Cerebellar cortex (tissue), 1 donor: ENCODE measurements at regions not wholly inside any gene's neighbourhood (a gene's known extent, or its start where the extent isn't known, plus 50 kb on each side); places are given as distances from the start of the nearest gene placed in this dataset.
"Not testable (repeated sequence)": the region's sequence is repeated elsewhere in the genome, so short reads cannot be mapped to it uniquely, and the experiment has no call there.

Experiments
- DNase-seq: peaks from one replicate; pipeline ENCODE4 v3.0.0-alpha.2; 2015; ENCODE audit warnings: low spot score

DNA sequence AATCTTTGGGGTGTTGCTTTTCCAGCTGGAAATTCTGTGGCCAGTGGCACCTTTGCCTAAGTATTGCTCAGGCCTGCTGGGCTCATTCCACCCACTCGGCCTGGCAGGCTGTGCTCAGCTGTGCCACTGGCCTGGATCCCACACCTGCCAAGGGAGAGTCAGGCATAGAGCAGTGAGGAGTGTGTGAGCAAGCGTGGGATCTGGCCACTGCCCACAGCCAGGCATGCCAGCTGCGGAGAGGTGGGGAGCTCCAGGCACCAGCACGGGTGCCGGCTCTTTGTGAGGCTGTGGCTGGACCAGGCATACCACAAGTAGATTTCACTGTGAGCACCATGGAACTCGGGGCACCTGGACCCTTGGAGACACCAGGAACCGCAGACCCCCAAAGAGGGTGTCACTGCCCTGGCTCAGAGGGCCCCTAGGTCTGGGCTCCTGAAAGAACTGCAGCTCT lies 118.1 kb upstream of the MAP2 start:
- DNase-seq: no peak

DNA sequence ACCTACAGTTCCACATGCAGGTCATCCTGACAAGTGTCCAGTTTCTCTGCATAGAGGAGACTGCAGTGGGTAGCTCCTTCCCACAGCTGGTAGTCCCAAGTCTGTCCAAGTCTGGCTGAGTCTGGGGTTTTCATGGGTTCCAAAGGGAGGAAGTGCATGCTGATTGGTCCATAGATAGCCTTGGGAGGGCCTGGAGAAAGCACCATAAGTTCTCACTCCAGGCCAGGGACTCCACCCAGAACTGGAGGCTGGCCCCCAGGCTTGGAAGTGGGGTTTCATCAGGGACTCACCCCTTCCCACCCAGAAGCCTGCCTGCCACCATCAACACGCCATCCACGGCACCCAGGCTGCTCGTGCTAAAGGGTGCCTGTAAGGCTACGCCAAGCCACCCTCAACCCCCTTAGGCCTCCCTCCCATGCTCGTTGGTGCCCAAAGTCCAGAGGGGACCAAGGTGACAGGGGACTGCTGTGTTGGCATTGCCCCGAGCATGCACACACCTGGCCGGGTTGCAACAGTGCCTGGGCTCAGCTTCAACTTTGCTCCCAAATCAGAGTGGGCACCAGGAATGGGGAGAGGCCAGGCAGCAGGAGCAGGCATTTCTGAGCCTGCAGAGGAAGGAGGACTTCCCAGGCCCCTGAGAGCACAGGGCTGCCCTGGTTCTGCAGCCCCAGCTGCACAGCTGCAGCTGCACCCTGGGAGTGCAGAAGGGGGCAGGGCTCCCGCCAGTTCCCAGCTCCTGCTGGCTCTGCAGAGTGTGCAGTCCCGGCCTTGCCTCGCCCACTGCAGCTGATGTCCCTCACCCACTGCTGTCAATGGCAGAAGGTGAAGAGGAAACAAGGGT lies 116.5 kb upstream of the MAP2 start:
- no peak for DNase-seq

DNA sequence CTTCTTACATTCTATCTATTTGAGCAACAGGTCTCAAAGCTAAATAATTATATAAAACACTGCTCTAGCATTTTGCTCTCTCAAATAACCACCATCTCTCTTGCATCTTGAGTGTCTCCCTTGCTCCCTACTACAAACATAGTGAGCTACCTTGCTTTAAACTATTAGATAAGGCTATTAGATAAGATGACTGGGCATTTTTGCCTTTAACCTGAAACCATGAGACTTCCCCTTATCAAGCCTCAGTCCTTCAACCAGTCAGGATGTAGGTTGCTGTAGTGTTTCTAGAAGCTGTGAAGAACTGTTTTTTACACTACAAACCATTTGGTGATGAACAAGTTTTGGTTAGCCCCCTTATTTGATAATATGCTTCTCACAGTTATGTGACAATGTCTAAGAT lies 115.4 kb upstream of the MAP2 start:
- DNase-seq: no peak

DNA sequence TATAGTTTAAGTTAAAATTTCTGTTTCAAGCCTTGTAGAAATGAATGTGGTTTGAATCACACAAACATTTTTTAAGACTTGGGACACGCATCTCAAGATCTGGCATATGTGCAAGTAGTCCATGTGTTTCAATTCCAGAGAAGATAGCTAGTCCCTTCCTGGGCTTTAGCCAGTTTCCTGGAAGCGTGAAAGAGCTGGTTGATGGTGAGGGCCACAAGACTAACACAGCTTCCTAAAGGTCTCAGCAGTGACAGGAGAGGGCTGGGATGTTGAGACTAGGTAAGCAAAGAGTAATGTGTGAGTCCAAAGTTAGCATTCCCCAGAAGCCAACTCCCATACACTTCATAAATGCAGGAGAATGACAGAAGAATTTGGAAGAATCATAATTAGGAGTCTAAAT lies 111.9 kb upstream of the MAP2 start:
- no peak for DNase-seq

DNA sequence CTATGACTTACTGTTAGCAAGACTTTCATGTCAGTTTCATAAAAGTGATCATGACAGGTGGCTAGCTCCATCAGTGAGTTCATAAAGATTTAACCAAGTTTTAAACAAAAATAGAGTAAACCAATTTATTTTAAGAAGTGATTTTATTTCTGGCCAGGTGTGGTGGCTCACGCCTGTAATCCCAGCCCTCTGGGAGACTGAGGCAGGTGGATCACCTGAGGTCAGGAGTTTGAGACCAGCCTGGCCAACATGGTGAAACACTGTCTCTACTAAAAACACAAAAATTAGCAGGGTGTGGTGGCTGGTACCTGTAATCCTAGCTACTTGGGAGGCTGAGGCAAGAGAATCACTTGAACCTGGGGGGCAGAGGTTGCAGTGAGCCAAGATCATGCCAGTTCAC lies 111.4 kb upstream of the MAP2 start:
- not testable (repeated sequence) for DNase-seq

DNA sequence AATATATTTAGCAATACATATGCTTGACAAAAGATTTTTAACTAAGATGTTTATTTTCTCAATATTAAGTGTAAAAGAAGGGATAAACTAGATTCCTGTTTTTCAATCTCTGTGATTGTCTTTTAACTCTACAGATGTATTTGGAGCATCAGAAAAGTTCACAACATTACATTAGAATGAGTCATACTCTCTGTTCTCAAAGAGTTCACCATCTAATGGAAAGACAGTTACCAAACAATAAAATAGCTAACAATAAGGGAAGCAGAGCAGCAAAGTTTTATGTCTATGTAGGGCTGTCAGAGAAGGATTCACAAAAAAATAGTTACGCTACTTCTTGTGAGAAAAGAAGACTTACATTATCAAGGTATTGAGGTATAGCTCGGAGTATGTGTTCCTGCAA lies 109.2 kb upstream of the MAP2 start:
- DNase-seq: no peak

DNA sequence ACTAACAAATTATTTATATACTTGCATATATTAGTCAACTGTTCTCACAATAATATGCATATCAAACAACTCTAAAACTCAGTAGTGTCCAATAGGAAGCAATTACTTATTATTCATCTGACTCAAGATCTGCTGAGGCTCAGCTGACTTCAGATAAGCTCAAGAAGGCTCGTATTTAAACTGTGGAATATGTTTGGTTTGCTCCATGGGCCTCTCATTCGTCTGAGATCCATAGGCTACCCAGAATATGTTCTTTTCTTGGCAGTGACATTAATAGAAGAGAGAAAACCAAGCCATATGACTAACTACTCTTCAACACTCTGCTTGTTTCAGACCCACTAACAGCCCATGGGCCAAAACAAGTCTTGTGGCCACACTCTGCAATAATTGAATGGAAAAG lies 107.7 kb upstream of the MAP2 start:
- no peak for DNase-seq

DNA sequence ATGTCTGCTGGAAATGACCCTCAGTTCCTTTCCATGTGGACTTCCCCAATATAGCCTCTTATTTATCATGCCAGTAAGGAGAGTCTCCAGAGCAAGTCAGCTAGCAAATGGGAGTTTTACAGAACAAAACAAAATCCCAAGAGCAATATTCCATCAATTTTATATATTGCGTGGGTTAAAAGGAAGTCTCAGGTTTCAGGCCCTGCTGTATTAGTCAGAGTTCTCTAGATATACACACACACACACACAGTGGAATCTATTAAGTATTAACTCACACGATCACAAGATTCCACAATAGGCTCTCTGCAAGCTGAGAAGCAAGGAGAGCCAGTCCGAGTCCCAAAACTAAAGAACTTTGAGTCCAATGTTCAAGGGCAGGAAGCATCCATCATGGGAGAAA lies 102.8 kb upstream of the MAP2 start:
- DNase-seq: no peak

DNA sequence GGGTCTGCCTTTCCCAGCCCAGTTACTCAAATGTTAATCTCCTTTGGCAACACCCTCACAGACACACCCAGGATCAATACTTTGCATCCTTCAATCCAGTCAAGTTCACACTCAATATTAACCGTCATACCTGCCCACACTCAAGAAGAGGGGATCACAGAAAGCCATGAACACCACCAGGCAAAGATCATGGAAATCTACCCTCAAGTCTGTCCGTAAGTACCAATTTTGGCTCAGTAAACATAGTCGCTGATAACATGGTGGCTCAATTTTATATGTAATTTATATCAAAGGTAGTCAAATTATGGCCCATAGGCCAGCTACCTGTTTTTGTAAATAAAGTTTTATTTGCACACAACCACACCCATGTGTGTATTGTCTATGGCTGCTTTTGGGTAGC lies 102.3 kb upstream of the MAP2 start:
- no peak for DNase-seq

DNA sequence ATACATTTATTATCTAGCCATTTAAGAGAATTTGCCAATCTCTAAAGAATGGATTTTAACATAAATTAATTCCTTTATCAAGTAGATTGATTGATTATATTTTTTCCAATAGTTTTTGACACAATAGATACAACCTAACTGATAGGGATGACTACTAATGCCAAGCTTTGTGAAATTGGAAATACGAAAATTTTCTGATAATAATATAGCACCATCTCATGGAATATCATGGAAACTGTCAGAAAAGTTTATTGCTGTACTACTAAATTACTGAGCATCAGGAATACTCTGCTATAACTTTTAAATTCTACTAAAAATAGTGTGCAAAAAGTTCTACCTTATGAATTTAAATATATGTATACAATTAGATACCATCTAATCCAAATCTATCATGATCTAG lies 101.8 kb upstream of the MAP2 start:
- DNase-seq: no peak

DNA sequence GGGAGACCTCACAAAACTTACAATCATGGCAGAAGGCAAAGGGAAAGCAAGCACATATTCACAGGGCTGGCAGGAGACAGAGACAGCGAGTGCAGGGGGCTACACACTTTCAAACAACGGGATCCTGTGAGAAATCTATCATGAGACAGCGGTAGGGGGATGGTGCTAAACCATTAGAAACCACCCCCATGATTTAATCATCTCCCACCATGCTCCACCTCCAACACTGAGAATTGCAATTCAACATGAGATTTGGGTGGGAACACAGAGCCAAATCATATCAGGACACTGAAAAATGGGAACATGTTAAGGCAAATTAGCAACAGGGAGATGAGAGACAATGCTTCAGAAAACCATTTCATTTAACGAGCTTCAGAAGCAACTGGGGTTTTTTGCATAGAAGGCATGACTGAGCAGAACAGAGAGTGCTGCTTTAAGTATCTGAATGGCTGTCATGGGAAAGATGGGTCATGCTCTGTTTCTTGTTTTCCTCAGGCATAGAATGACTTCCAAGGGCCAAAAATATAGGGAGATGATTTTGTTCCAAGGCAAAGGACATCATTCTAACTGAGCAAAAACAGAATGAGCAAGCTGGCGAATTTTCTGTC lies 100.8 kb upstream of the MAP2 start:
- DNase-seq: peak; percentile 11

DNA sequence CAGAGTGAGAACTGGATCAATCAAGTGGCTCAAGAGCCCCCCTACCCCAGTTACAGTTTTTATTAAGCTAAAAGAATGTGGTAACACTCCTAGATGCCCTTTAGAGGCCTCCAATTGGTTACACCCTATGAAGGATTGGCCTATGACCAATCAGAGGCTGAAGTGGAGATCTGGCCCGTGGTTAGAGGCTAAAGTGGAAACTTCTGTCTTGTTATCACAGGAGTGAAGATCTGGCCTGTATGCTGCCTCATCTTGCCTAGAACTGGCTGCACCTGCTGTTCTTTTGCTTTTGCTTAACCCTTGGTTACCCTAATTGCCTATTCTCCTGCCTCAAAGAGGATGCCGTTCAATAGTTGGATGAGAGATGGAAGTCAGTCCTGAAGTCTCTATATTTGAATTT lies 100.1 kb upstream of the MAP2 start:
- no peak for DNase-seq

DNA sequence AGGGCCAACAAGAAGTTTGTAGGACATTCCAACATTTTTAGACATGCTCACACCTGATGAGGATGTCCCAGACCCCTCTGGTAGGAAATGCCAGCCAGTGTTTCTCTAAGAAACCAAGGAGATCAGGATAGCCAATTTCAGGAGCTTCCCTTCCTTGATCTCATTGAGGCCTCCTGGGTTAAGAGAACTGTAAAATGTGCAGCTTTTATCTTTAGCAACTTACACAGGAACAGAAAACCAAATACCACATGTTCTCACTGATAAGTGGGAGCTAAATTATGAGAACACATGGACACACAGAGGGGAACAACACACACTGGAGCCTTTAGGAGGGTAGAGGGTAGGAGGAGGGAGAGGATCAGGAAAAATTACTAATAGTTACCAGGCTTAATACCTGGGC lies 99.6 kb upstream of the MAP2 start:
- no peak for DNase-seq

DNA sequence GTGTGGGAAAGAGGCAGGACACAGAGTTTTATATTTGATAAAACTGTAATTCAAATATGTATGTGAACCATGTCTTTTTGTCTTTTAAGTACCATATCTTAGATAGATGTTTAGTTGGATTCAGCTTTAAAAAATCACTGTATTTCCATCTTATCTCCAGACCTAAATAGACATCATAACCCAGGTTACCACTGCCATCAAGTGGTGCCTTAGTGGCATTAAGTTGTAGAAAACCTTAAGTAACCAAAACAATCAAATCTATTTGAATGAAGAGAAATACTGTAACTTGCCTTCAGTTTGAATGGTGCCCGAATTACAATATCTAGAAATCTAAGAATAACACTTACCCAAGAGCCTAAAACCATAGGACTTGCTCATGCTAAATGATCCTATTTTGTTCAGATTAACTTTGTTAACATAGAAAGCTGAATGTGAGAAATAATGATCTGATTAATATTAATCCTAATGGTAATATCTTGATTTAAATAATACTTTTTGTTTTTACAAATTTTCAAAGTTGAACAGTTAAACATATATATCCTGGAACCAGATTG lies 92.5 kb upstream of the MAP2 start:
- peak; percentile 43 for DNase-seq

DNA sequence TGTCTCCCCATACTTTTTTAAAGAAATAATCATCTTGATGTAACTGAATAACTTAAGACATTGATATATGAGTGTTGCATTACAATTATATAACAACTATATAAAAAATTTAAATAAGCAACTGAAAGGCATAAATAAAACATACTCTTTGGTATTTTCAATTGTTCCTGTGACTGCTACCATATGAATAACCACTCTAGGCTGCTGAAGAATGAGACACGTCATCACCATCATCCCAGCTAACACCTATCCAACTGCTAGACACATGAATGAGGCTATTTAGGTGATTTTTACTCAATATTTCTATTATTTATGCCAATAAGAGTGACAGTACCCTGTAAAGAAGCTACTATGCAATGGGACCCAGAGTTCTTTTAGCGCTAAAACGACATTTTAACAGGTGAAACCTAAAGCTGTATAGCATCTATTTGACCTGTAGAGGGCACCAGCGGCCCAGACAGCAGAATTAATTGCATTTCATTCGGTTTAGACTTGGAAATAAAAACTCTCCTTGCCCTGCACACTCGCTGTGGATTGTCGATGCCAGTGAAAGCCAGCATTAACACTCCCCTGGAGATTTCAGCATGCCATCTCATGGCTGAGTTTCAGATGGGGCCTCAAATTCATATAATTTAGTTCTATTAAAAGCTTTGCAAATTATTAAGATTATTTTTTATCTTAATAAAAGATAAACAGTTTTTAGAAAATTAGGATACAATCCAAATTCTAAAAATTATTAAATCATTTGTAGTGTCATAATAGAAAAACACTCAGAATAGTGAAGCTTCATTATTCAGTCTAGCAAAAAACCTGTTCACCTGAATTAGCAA lies 89.4 kb upstream of the MAP2 start:
- peak; percentile 84 for DNase-seq

DNA sequence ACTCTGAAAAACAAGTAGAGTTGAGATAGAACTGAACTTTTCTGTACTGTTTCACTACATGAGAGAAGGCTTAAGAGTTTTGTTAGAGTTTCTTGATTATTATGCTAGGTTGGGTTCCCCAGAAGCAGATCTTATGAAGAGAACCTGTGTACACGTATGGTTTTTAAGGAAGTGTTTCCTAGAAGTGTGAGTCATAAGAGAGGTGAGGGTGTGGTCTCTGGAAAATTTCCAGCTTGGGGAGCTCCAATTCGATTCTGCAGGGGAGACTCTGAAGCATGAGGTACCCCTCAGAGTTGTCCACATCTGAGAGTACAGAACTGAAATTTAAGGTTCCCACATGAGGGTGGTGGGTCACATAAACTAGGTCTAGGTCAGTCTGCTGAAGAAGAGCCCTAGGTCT lies 83.3 kb upstream of the MAP2 start:
- DNase-seq: no peak

DNA sequence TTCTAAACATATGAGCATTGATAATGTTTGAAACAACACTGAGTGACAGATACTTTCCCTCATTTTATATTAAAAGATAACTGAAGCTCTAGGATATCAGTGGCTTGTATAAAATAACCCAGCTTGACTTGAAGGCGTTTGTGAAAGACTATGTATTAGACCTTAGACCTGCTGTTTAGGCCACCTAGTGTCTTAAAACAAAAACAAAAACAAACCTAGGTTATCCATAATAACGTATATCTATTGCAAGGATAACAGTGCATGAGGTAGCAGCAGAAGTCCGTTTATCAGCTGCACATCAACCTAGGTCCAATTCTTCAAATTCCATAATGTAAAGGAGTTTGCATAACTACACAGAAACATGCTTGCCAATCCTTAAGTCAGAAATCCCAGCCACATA lies 79.5 kb upstream of the MAP2 start:
- no peak for DNase-seq

DNA sequence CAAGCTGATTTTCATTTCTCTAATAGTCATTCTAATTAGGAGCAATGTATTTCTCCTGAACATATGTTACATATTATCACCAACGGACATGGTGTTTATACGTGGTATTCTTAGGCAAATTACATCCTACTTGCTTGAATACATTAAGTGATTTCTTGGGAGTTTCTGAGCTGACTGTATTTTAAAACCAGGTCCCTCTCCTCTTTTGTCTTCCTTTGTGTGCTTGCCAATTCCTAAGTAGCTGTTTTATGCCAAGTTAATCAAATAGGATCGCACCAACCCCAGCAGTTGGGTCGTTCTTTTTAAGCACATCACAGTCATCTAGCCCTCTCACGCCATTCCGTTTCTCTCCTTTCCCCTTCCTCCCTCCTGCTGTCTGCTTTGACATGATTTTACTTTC lies 75.4 kb upstream of the MAP2 start:
- no peak for DNase-seq

DNA sequence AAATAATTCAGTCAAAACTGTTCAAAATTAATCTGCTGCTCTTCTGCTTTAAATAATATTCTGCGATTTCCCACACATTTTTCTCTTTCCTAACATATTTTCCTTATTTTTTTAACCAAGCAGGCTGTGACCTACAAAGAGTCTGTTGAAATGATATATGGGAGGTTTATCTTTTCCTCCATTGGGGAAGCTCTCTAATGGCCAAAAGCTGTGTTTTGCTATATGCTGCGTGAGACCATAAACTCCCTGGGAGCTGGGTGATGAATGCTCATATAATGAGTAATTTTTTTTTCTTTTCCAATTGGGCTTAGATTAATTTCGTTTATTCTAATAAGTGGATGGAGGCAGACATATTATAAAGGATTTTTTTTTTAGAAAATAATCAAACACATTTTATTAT lies 72.2 kb upstream of the MAP2 start:
- no peak for DNase-seq

DNA sequence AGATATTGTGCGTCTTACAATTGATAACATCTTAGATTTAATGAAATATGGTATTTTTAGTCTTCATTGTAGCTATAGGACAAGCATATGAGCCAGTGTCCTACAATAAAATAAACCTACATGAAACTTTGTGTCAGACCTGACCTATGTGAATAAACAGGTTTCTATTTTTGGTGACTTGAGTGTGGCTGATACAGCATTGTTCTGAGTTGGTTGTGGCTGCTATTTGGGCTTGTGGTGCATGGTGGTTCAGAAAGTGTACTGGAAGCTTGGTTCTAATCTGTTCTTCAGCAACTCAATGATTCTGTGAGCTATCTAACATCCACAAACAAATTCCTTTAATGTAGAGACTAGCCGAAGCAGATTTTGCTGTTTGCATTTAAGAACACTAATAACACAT lies 64.9 kb upstream of the MAP2 start:
- DNase-seq: no peak

DNA sequence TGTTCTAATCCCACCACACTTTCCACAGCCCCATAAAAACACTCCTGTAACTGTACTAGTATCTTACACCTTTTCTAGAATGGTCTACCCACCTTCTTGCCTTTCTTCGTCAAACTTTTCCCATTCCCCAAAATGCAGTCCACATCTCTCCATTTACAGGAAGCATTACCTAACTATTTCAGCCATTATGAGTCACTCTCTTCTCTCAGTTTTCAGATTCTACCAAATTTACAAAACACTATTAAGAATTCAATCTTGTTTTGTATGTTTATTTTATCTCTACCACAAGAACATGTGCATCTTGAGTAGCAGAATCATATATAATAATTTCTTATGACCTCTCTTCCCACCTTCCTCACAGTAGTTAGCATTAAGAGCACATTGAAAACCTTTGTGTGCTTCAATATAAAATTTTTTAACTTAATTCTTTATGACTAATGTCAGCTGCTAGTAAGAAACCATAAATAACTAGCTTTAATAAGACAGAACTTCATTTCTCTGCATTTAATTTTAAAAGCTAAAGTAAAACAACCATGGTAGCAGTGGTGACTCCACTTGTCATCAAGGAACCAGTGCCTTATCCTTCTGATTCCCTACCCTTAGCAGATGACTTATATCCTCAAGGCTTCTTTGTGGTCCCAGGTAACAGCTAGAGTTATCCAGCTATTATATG lies 56.6 kb upstream of the MAP2 start:
- no peak for DNase-seq

DNA sequence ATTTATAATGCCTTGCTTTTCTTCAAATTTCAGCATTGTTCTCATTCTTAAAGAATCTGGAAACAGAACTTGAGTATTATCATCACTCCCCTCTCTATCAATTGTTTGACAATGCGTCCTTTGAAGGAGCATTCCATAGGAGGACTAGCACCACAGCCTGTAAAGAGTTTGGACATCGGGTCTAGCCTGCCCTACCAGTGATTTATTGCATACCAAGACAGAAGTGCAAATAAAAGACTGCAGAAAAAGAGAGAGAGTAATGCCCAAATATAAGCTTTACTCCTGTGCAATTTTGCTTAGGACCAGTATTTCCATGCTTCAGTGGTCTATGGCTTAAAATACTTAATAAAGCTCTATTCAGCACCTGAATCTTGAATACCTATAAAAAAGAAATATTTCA lies 55.4 kb upstream of the MAP2 start:
- DNase-seq: no peak
